Mesodermal cell (in vitro differentiated cells): ENCODE measurements at regions not wholly inside any gene's neighbourhood (a gene's known extent, or its start where the extent isn't known, plus 50 kb on each side); places are given as distances from the start of the nearest gene placed in this dataset.

ENCODE experiments used
- H3K27ac ChIP-seq: 2 replicates; pipeline ENCODE4 v1.7.0; 2013; ENCODE audit warnings: mild to moderate bottlenecking, low read depth, low read length, moderate library complexity; ENCODE audit not compliant: severe bottlenecking
- H3K36me3 ChIP-seq: 2 replicates; pipeline ENCODE4 v1.7.1; 2013; ENCODE audit warnings: mild to moderate bottlenecking, low read length, moderate library complexity; ENCODE audit not compliant: control insufficient read depth, insufficient read depth
- H3K4me1 ChIP-seq: one replicate; pipeline ENCODE4 v1.7.1; 2013; ENCODE audit warnings: mild to moderate bottlenecking, low read length; ENCODE audit not compliant: insufficient read depth, control insufficient read depth, poor library complexity, severe bottlenecking
- H3K4me3 ChIP-seq: 2 replicates; pipeline ENCODE4 v1.7.0; 2013; ENCODE audit warnings: low read length, control low read depth, mild to moderate bottlenecking; ENCODE audit not compliant: insufficient read depth, poor library complexity, severe bottlenecking; ENCODE audit errors: extremely low read depth
- H3K9me3 ChIP-seq: 2 replicates; pipeline ENCODE4 v1.7.1; 2013; ENCODE audit warnings: mild to moderate bottlenecking, low read length, moderate library complexity; ENCODE audit not compliant: control insufficient read depth
- WGBS, 2 experiments: methylation state at CpG; one replicate each; pipeline ENCODE4 v1.1.5; 2013; ENCODE audit warnings: missing lambda C conversion rate in 2 of 2; ENCODE audit not compliant: insufficient coverage in 2 of 2; 5-methylcytosine and 5-hydroxymethylcytosine counted together

- Histone ChIP-seq H3K4me1 (no peaks in the 10 kb centered on the region), H3K27ac (no peak overlapping the region), H3K9me3 (no peaks in the 10 kb centered on the region), H3K4me3 (no peak overlapping the region), H3K36me3 (no peaks in the 10 kb centered on the region)
- 31 to 44% methylated on average over 6 of the region's 7 CpGs for WGBS, 2 experiments
Observed at GRCh38 chr12:67519484-67520433, 128.8 kb upstream of the DYRK2 start.

GRCh38 chr12:67520606-67521005, 127.9 kb upstream of the DYRK2 start:
- 92 to 95% methylated on average over 3 of the region's 3 CpGs for WGBS, 2 experiments
- H3K9me3 ChIP-seq = no peaks in the 10 kb centered on the region
- no peak overlapping the region for H3K4me3 ChIP-seq
- H3K4me1 ChIP-seq = no peaks in the 10 kb centered on the region
- H3K36me3 ChIP-seq = no peaks in the 10 kb centered on the region
- H3K27ac ChIP-seq = no peak overlapping the region

DNA sequence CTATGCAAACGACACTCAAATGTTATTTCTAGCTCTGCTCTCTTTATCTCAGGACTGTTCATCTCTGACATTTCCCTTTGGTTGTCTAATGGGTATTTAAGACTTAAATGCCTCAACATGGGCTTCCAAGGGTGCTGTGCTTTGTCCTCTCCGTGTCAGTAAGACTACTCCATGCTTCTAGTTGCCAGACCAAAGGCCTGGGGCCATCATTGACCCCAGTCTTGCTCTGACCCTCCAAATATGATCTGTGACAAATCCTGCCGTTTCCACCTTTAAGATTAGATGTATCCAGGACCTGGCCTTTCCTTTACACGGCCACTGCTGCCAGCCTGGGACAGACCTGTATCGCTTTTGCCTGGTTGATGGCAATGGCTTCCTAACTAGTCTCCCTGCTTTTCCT, 126.3 kb upstream of the DYRK2 start:
- H3K27ac ChIP-seq = no peak overlapping the region
- H3K36me3 ChIP-seq = no peaks in the 10 kb centered on the region
- no peaks in the 10 kb centered on the region for H3K4me1 ChIP-seq
- 79 to 86% methylated on average over 4 of the region's 5 CpGs for WGBS, 2 experiments
- no peak overlapping the region for H3K4me3 ChIP-seq
- H3K9me3 ChIP-seq = no peaks in the 10 kb centered on the region

DNA sequence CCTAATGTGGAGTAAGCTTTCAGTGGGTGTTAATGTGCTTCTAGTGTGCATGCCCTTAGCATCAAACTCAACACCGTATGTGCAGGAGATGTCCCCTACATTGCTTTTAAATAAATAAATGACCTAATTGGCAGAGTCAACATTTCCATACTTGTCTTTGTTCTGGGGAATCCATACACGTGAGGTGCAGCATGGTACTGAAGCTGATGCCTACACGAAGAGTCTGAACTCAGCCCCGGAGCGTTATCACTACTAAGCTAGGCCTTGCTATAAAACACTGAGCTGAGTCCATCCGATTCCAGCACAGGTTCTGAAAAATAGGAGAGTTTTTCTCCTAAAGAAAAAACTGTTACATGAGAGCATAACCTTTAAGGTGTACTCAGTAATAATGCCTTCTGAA, 125.0 kb upstream of the DYRK2 start:
- 87 to 92% methylated on average over 5 to 6 of the region's 6 CpGs for WGBS, 2 experiments
- Histone ChIP-seq H3K9me3 (no peaks in the 10 kb centered on the region), H3K27ac (no peak overlapping the region)

DNA sequence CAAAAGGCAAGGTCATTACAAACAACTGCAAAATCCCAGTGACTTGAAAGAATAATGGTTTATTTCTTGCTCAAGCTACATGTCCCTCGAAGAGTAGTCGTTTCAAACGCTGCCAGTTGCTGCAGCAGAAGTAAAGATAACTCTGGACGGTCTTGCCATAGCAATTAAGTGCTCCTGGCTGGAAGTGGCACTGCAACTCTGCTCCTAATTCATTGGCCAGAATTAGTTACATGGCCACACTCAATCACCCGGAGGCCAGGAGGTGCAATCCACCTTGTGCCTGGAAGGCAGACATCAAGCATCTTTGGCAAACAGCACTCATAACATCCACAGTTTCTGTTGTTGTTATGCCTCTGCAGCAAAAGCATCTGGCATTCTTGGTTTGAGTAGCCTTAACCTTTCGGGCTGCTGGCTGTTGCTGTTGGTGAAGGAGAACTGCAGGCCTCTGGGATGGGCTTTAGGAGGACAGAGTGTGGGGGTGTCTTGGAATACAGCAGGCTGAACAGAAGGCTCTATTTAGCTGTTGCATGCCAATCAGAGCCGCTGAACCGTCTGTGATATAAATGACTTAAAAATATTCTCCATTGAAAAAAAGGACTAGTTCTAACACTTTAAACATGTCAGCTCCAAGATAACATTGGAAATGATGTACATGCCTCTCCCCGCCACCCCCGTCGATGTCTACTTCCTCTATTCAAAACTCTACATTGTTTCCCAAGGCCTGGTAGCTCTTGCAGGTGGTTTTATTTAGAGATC, 123.5 kb upstream of the DYRK2 start:
- 87 to 97% methylated on average over 6 to 10 of the region's 11 CpGs for WGBS, 2 experiments
- H3K27ac ChIP-seq = no peak overlapping the region

More for the DNA sequence above, 125.0 kb upstream of the DYRK2 start:
- no peaks in the 10 kb centered on the region for H3K4me1 ChIP-seq
- no peaks in the 10 kb centered on the region for H3K36me3 ChIP-seq
- H3K4me3 ChIP-seq = no peak overlapping the region

GRCh38 chr12:67525617-67525884, 123.0 kb upstream of the DYRK2 start:
- Histone ChIP-seq H3K4me1 (no peaks in the 10 kb centered on the region), H3K4me3 (no peak overlapping the region), H3K9me3 (no peaks in the 10 kb centered on the region), H3K27ac (no peak overlapping the region), H3K36me3 (no peaks in the 10 kb centered on the region)
- 100% methylated on average over 1 of the region's 1 CpG; no CpG with 5 or more reads in 1 of the 2 experiments for WGBS, 2 experiments

More for the DNA sequence above, 123.5 kb upstream of the DYRK2 start:
- Histone ChIP-seq H3K4me1 (no peaks in the 10 kb centered on the region), H3K9me3 (no peaks in the 10 kb centered on the region), H3K4me3 (no peak overlapping the region), H3K36me3 (no peaks in the 10 kb centered on the region)

- no peak overlapping the region for H3K4me3 ChIP-seq
- no peaks in the 10 kb centered on the region for H3K9me3 ChIP-seq
- no peak overlapping the region for H3K27ac ChIP-seq
- no peaks in the 10 kb centered on the region for H3K4me1 ChIP-seq
- no peaks in the 10 kb centered on the region for H3K36me3 ChIP-seq
Observed at GRCh38 chr12:67526129-67526528, 122.4 kb upstream of the DYRK2 start.

GRCh38 chr12:67531051-67531450, 117.5 kb upstream of the DYRK2 start:
- H3K4me1 ChIP-seq = peaks cover 7% of the 10 kb centered on the region
- H3K9me3 ChIP-seq = no peaks in the 10 kb centered on the region
- 100% methylated on average over 1 of the region's 1 CpG; no CpG with 5 or more reads in 1 of the 2 experiments for WGBS, 2 experiments
- no peaks in the 10 kb centered on the region for H3K36me3 ChIP-seq
- no peak overlapping the region for H3K27ac ChIP-seq
- H3K4me3 ChIP-seq = no peak overlapping the region

DNA sequence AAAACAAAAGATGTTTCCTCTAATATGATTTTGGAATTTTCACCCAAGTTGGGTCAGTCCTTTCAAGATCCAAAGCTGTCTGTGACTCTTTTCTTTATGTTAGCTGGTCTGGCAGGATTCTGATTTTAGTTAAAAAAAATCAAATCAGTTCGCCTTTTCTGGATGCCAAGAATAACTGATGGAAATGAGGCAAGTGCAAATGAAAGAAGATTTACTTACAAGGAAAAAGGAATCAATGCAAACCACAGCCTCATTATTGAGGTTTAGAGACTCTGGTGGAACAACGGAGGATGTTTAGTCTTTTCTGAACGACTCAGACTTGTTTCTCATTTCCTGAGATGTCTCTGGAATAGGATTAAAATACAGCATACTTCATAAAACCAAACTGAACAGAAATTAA, 117.0 kb upstream of the DYRK2 start:
- 80% methylated on average over 1 of the region's 3 CpGs; no CpG with 5 or more reads in 1 of the 2 experiments for WGBS, 2 experiments
- Histone ChIP-seq H3K9me3 (no peaks in the 10 kb centered on the region), H3K36me3 (no peaks in the 10 kb centered on the region), H3K4me1 (peaks cover 7% of the 10 kb centered on the region), H3K27ac (no peak overlapping the region), H3K4me3 (no peak overlapping the region)

DNA sequence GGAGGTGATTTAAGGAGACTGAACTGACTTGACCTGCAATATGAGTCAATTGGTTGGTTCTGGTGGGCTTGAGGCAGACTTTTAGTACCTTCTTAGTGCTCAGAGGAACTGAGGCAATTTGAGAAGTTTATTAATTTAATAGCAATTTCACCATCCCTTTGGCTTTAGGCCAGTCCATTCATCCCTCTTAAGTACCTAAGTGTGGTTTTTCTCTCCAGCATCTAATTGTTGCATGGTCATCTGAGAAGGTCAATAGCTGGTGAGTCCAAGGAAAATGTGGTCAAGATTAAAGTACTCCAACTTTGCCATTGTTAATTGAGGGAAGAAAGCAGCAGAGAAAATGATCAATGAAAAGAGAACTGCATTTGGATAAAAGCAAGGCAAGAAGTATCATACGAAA, 115.4 kb upstream of the DYRK2 start:
- Histone ChIP-seq H3K4me3 (no peak overlapping the region), H3K27ac (no peak overlapping the region), H3K4me1 (peaks cover 7% of the 10 kb centered on the region), H3K36me3 (no peaks in the 10 kb centered on the region), H3K9me3 (no peaks in the 10 kb centered on the region)
- WGBS, 2 experiments = 100% methylated on average over 1 of the region's 1 CpG

GRCh38 chr12:67534046-67534445, 114.5 kb upstream of the DYRK2 start:
- WGBS, 2 experiments = 83 to 92% methylated on average over 2 to 3 of the region's 3 CpGs
- Histone ChIP-seq H3K9me3 (no peaks in the 10 kb centered on the region), H3K4me1 (peaks cover 7% of the 10 kb centered on the region), H3K4me3 (no peak overlapping the region), H3K36me3 (no peaks in the 10 kb centered on the region), H3K27ac (no peak overlapping the region)
